ENCODE measurements at regions not wholly inside any gene's neighbourhood (a gene's known extent, or its start where the extent isn't known, plus 50 kb on each side); places are given as distances from the start of the nearest gene placed in this dataset.

- Histone ChIP-seq H3K9me3 (ENCODE audit: insufficient read depth, low read depth) (no peaks in the 10 kb centered on the region; the same call in 1 of the 2 replicates), H3K36me3 (ENCODE audit: low read depth) (no peaks in the 10 kb centered on the region), H2AFZ (no peak overlapping the region), H3K79me2 (ENCODE audit: low read depth) (no peaks in the 10 kb centered on the region), H3F3A (ENCODE audit: insufficient read depth, low read depth) (no peaks in the 10 kb centered on the region), H3K9me2 (ENCODE audit: insufficient read depth) (no peaks in the 10 kb centered on the region), H3K4me1 (replicated peaks; ENCODE audit: insufficient read depth) (0 out of 2 replicates have a peak, but pooled peaks cover 3% of the 10 kb centered on the region), H3K27me3 (ENCODE audit: insufficient read depth, low read depth) (no peaks in the 10 kb centered on the region), H4K20me1 (ENCODE audit: insufficient read depth) (no peaks in the 10 kb centered on the region), H3K27ac (no peak overlapping the region), H3K4me3 (no peak overlapping the region), H3K4me2 (no peak overlapping the region)
- ChIA-PET CTCF (no interaction called here), POLR2A (ENCODE audit: unreplicated experiment) (no interaction called here)
- no peak for DNase-seq
- BruUV-seq (replicated peaks): no TSS peak
- TF ChIP-seq EZH2 (IDR thresholded peaks at IDR 0.05; ENCODE audit: low read depth): no peak
- TF ChIP-seq, protein P1, sequence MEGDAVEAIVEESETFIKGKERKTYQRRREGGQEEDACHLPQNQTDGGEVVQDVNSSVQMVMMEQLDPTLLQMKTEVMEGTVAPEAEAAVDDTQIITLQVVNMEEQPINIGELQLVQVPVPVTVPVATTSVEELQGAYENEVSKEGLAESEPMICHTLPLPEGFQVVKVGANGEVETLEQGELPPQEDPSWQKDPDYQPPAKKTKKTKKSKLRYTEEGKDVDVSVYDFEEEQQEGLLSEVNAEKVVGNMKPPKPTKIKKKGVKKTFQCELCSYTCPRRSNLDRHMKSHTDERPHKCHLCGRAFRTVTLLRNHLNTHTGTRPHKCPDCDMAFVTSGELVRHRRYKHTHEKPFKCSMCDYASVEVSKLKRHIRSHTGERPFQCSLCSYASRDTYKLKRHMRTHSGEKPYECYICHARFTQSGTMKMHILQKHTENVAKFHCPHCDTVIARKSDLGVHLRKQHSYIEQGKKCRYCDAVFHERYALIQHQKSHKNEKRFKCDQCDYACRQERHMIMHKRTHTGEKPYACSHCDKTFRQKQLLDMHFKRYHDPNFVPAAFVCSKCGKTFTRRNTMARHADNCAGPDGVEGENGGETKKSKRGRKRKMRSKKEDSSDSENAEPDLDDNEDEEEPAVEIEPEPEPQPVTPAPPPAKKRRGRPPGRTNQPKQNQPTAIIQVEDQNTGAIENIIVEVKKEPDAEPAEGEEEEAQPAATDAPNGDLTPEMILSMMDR (conservative IDR thresholded peaks at IDR 0.05): no peak
- intact Hi-C loops (cut with micrococcal nuclease; ENCODE audit: unreplicated experiment): no loop called here
Observed at GRCh38 chr2:128411431-128411830, 92.8 kb upstream of the HS6ST1 start.

GRCh38 chr2:128412181-128412871 is 93.7 kb upstream of the HS6ST1 start:
- Histone ChIP-seq H3K79me2 (ENCODE audit: low read depth) (no peaks in the 10 kb centered on the region), H2AFZ (no peak overlapping the region), H3K9me2 (ENCODE audit: insufficient read depth) (no peaks in the 10 kb centered on the region), H3K4me2 (no peak overlapping the region), H3K36me3 (ENCODE audit: low read depth) (no peaks in the 10 kb centered on the region), H3K4me1 (replicated peaks; ENCODE audit: insufficient read depth) (0 out of 2 replicates have a peak, but pooled peaks cover 6% of the 10 kb centered on the region), H4K20me1 (ENCODE audit: insufficient read depth) (no peaks in the 10 kb centered on the region), H3F3A (ENCODE audit: insufficient read depth, low read depth) (no peaks in the 10 kb centered on the region), H3K27me3 (ENCODE audit: insufficient read depth, low read depth) (no peaks in the 10 kb centered on the region), H3K9me3 (ENCODE audit: insufficient read depth, low read depth) (no peaks in the 10 kb centered on the region; the same call in 1 of the 2 replicates), H3K4me3 (no peak overlapping the region), H3K27ac (no peak overlapping the region)
- DNase-seq: no peak
- intact Hi-C loops (cut with micrococcal nuclease; ENCODE audit: unreplicated experiment): no loop called here
- no TSS peak for BruUV-seq (replicated peaks)
- ChIA-PET CTCF (no interaction called here), POLR2A (ENCODE audit: unreplicated experiment) (no interaction called here)
- no peak for TF ChIP-seq EZH2 (IDR thresholded peaks at IDR 0.05; ENCODE audit: low read depth)
- TF ChIP-seq, protein P1 (conservative IDR thresholded peaks at IDR 0.05): no peak

DNA sequence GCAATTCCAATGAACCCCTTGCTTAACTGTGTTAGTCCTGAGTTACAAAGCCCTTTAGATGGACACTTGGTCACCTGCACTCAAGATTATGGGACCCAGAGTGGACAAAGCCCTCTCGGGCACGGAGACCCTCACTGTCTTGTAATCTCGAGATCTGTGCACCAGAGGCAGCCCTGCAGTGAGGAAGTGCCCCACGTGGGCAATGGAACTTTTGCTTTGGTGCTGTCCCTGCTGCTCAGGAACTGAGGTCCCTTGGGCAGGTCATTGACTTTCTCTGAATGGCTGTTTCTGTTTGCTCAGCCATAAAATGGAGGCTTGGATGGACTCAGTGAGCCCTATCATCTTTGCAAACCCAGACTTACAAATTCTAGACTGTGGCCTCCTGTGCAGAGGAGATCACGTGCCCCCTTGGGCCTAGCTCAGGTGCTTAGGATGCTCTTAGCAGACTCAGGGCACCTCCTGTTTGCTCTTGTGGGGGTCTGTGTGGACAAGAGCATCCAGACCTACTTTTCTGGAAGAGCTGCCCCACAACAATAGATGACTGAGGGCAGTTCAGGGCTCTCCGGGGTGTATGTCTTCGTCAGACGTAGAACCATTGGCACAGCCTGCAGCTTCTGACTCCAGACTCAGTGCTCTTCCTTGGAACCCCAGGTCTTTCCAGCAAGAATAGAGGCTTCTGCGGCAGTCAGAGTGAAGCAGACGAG is 94.5 kb upstream of the HS6ST1 start:
- Histone ChIP-seq H3K4me2 (no peak overlapping the region), H3K27ac (no peak overlapping the region), H3K79me2 (ENCODE audit: low read depth) (no peaks in the 10 kb centered on the region), H3K36me3 (ENCODE audit: low read depth) (no peaks in the 10 kb centered on the region), H3K9me2 (ENCODE audit: insufficient read depth) (no peaks in the 10 kb centered on the region), H3K27me3 (ENCODE audit: insufficient read depth, low read depth) (no peaks in the 10 kb centered on the region), H3K4me1 (replicated peaks; ENCODE audit: insufficient read depth) (0 out of 2 replicates have a peak, but pooled peaks cover 6% of the 10 kb centered on the region), H3F3A (ENCODE audit: insufficient read depth, low read depth) (no peaks in the 10 kb centered on the region), H4K20me1 (ENCODE audit: insufficient read depth) (no peaks in the 10 kb centered on the region), H2AFZ (no peak overlapping the region), H3K4me3 (no peak overlapping the region), H3K9me3 (ENCODE audit: insufficient read depth, low read depth) (no peaks in the 10 kb centered on the region; the same call in 1 of the 2 replicates)
- no peak for TF ChIP-seq EZH2 (IDR thresholded peaks at IDR 0.05; ENCODE audit: low read depth)
- TF ChIP-seq, protein P1 (conservative IDR thresholded peaks at IDR 0.05): no peak
- ChIA-PET POLR2A (ENCODE audit: unreplicated experiment) (no interaction called here), CTCF (no interaction called here)
- intact Hi-C loops (cut with micrococcal nuclease; ENCODE audit: unreplicated experiment): no loop called here
- BruUV-seq (replicated peaks): no TSS peak
- DNase-seq: no peak
